Activated T-helper 2 cell treated with anti-CD3 and anti-CD28 coated beads, Interferon-gamma antibody, Interleukin-2, Interleukin-4, amounts not matched to agents 10 μg/mL and 5 μg/mL and 100 μg/mL, durations not matched to agents 14 hours and 24 hours and 36 hours (primary cell): ENCODE measurements at regions not wholly inside any gene's neighbourhood (a gene's known extent, or its start where the extent isn't known, plus 50 kb on each side); places are given as distances from the start of the nearest gene placed in this dataset.

ENCODE experiments used
- DNase-seq: peaks from one replicate; pipeline ENCODE4 v3.0.0; 2021; ENCODE audit warnings: low spot score
- H3K27ac Mint-ChIP-seq: one replicate; pipeline ENCODE4 v1.8.0; 2021; ENCODE audit warnings: mixed read lengths
- H3K27me3 Mint-ChIP-seq: one replicate; pipeline ENCODE4 v1.8.0; 2021; ENCODE audit warnings: low read depth, mixed read lengths
- H3K36me3 Mint-ChIP-seq: one replicate; pipeline ENCODE4 v1.8.0; 2021; ENCODE audit warnings: low read depth, mixed read lengths
- H3K4me1 Mint-ChIP-seq: one replicate; pipeline ENCODE4 v1.8.0; 2021; ENCODE audit warnings: low read depth, mixed read lengths
- H3K4me3 Mint-ChIP-seq: one replicate; pipeline ENCODE4 v1.8.0; 2021; ENCODE audit warnings: low read depth, mild to moderate bottlenecking, moderate library complexity, mixed read lengths
- H3K9me3 Mint-ChIP-seq: one replicate; pipeline ENCODE4 v1.8.0; 2021; ENCODE audit warnings: mixed read lengths
- intact Hi-C: fragments of 100-400 bp; cut with micrococcal nuclease; formaldehyde crosslinking; loops from one replicate; pipeline ENCODE4 v1.15.1; 2023

- DNase-seq = no peak
- H3K9me3 Mint-ChIP-seq = peaks cover 56% of the 10 kb centered on the region
Measured at GRCh38 chr5:12655675-12656074, 751.4 kb upstream of the CTNND2 start.

DNA sequence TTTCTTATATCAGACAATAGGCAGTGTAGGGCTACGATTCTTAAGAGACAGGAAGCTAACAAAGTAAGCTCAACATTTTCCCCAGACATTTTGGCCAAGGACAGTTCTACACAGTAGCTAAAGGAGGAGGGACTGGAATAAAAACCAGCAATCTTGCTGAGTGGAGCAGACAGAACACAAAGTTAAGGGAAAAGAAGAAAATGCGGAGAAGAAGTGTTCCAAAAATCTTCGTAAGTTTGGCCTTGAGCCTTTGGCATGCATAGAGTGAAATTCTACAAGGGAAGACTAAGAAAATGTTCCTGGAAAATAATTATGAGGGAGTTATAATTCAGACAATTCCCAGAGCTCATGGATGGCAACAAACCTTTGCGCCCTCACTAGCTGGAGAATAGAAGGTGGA is 748.0 kb upstream of the CTNND2 start:
- intact Hi-C loops = no loop called here
- no peaks in the 10 kb centered on the region for H3K36me3 Mint-ChIP-seq
- no peaks in the 10 kb centered on the region for H3K27me3 Mint-ChIP-seq
- H3K9me3 Mint-ChIP-seq = peaks cover 37% of the 10 kb centered on the region
- H3K27ac Mint-ChIP-seq = no peak overlapping the region
- H3K4me1 Mint-ChIP-seq = no peaks in the 10 kb centered on the region
- H3K4me3 Mint-ChIP-seq = no peak overlapping the region
- DNase-seq = no peak

More at GRCh38 chr5:12655675-12656074, 751.4 kb upstream of the CTNND2 start:
- Mint-ChIP-seq H3K27me3 (no peaks in the 10 kb centered on the region), H3K4me1 (no peaks in the 10 kb centered on the region), H3K36me3 (no peaks in the 10 kb centered on the region), H3K4me3 (no peak overlapping the region), H3K27ac (no peak overlapping the region)
- intact Hi-C loops = no loop called here

DNA sequence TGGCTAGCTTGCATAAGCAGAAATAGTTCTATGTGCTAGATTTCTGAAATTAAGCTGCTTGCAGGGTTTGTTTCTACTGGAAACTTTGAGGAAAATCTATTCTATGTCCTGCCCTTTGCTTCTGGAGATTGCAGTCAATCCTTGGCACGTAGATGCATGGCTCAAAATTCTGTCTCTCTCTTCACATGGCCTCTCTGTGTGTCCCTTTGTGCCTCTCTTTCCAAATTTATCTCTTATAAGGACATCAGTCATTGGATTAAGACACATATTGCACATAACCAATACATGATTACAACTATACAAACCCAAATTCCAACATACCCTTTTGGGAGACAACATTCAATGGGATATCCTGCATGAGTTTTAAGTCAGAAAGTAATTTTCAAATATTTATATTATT is 744.3 kb upstream of the CTNND2 start:
- Mint-ChIP-seq H3K9me3 (peaks cover 33% of the 10 kb centered on the region), H3K27ac (no peak overlapping the region), H3K4me3 (no peak overlapping the region), H3K27me3 (no peaks in the 10 kb centered on the region), H3K4me1 (no peaks in the 10 kb centered on the region), H3K36me3 (no peaks in the 10 kb centered on the region)
- DNase-seq = no peak
- intact Hi-C loops = no loop called here

DNA sequence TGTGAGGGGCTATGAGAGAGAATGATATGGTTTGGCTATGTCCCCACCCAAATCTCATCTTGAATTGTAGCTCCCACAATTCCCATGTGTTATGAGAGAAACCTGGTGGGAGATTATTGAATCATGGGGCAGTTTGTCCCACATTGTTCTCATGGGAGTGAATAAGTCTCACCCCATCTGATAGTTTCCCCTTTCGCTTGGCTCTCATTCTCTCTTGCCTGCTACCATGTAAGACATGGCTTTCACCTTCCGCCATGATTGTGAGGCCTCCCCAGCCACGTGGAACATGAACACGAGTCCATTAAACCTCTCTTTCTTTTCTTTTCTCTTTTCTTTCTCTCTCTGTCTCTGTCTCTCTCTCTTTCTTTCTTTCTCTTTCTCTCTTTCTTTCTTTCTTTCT is 743.4 kb upstream of the CTNND2 start:
- Mint-ChIP-seq H3K4me3 (no peak overlapping the region), H3K36me3 (no peaks in the 10 kb centered on the region), H3K4me1 (no peaks in the 10 kb centered on the region), H3K27me3 (no peaks in the 10 kb centered on the region), H3K9me3 (peaks cover 34% of the 10 kb centered on the region), H3K27ac (no peak overlapping the region)
- no peak for DNase-seq
- intact Hi-C loops = no loop called here

DNA sequence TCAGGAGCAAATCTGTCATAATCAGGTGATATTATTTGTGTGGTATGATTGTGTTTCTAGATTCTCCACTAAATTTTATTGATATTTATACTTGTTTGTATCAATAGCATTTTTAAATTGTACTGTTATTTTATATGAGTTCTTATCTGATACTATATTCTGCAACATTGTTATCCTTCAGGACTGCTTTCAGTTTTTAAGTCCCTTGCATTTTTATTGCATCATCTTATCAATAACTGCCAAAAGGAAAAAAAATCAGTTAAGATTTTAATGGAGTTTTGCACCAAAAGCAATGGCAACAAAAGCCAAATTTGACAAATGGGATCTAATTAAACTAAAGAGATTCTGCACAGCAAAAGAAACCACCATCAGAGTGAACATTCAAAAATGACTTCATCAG is 741.3 kb upstream of the CTNND2 start:
- Mint-ChIP-seq H3K9me3 (peaks cover 37% of the 10 kb centered on the region), H3K36me3 (no peaks in the 10 kb centered on the region), H3K27ac (no peak overlapping the region), H3K27me3 (no peaks in the 10 kb centered on the region), H3K4me1 (no peaks in the 10 kb centered on the region), H3K4me3 (no peak overlapping the region)
- no peak for DNase-seq
- intact Hi-C loops = no loop called here

DNA sequence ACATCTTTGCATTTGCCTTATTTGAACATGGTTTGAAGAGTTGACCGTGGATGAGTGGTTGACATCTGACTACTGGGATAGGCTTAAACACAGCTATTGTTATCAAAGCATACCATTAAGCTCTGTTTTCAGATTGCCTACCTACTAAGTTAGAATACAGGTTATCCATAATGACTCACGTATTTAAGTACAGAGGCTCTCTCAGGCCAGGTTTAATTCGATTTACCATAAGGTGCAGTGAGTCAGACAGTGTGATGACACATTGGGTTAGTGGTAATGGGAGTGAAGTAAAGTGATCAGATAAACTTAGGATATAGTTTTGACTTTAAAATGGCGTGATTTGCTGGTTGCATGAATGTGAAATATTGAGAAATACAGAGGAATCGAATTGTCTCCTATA is 732.0 kb upstream of the CTNND2 start:
- H3K4me3 Mint-ChIP-seq = no peak overlapping the region
- no peaks in the 10 kb centered on the region for H3K36me3 Mint-ChIP-seq

GRCh38 chr5:12626556-12626955 is 722.3 kb upstream of the CTNND2 start:
- H3K27me3 Mint-ChIP-seq = no peaks in the 10 kb centered on the region
- H3K27ac Mint-ChIP-seq = no peak overlapping the region
- intact Hi-C loops = no loop called here
- DNase-seq = no peak
- no peak overlapping the region for H3K4me3 Mint-ChIP-seq
- H3K9me3 Mint-ChIP-seq = peaks cover 43% of the 10 kb centered on the region
- no peaks in the 10 kb centered on the region for H3K36me3 Mint-ChIP-seq
- H3K4me1 Mint-ChIP-seq = no peaks in the 10 kb centered on the region

More for the DNA sequence above, 732.0 kb upstream of the CTNND2 start:
- Mint-ChIP-seq H3K9me3 (peaks cover 60% of the 10 kb centered on the region), H3K27ac (no peak overlapping the region), H3K4me1 (no peaks in the 10 kb centered on the region), H3K27me3 (no peaks in the 10 kb centered on the region)
- no peak for DNase-seq
- intact Hi-C loops = no loop called here

DNA sequence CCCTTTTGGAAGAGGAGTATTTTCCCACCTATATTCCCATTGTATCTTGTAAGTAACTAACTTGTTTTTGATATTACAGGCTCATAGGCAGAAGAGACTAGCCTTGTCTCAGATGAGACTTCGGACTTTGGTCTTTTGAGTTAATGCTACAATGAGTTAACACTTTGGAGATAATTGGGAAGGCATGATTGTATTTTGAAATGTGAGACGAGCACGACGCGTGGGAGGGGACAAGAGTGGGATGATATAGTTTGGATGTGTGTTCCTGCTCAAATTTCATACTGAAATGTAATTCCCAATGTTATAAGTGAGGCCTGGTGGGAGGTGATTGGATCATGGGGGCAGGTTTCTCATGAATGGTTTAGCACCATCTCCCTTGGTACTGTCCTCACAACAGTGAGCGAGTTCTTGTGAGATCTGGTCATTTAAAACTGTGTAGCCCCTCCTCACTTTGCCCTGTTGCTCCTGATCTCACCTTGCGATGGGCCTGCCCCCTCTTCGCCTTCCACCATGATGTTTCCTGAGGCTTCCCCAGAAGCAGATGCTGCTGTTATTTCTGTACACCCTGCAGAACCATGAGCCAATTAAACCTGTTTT is 721.5 kb upstream of the CTNND2 start:
- no peak overlapping the region for H3K4me3 Mint-ChIP-seq
- no peaks in the 10 kb centered on the region for H3K36me3 Mint-ChIP-seq
- H3K9me3 Mint-ChIP-seq = peaks cover 50% of the 10 kb centered on the region
- no peak for DNase-seq
- H3K4me1 Mint-ChIP-seq = no peaks in the 10 kb centered on the region
- no peak overlapping the region for H3K27ac Mint-ChIP-seq
- no peaks in the 10 kb centered on the region for H3K27me3 Mint-ChIP-seq
- intact Hi-C loops = no loop called here

GRCh38 chr5:12624776-12625560 is 720.7 kb upstream of the CTNND2 start:
- H3K36me3 Mint-ChIP-seq = no peaks in the 10 kb centered on the region
- H3K27ac Mint-ChIP-seq = no peak overlapping the region
- intact Hi-C loops = no loop called here
- no peaks in the 10 kb centered on the region for H3K27me3 Mint-ChIP-seq
- no peaks in the 10 kb centered on the region for H3K4me1 Mint-ChIP-seq
- H3K4me3 Mint-ChIP-seq = no peak overlapping the region
- no peak for DNase-seq
- H3K9me3 Mint-ChIP-seq = peaks cover 56% of the 10 kb centered on the region

DNA sequence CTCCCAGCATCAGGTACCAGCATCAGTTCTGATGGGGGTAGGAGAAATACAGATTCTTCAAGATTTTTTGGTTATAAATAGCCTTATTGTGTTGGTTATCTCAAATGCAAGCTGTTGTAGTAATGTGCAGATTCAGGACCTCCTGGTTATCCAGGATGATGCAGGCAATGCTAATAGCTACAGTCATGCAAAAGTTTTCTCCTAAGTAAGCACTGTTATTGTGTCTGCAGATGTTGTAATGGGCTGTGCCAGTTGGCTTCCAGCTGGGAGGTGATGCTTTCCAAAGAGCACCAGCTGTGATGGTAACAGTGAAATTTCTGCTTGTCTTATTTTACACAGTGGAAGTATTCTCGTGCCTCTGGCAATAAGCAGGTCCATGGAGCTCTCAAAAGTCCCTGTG is 719.2 kb upstream of the CTNND2 start:
- H3K4me3 Mint-ChIP-seq = no peak overlapping the region
- no peak for DNase-seq
- H3K27ac Mint-ChIP-seq = no peak overlapping the region
- H3K27me3 Mint-ChIP-seq = no peaks in the 10 kb centered on the region
- H3K9me3 Mint-ChIP-seq = peaks cover 55% of the 10 kb centered on the region
- intact Hi-C loops = no loop called here
- no peaks in the 10 kb centered on the region for H3K36me3 Mint-ChIP-seq
- no peaks in the 10 kb centered on the region for H3K4me1 Mint-ChIP-seq

- intact Hi-C loops = no loop called here
- no peak overlapping the region for H3K27ac Mint-ChIP-seq
- no peaks in the 10 kb centered on the region for H3K27me3 Mint-ChIP-seq
- peaks cover 81% of the 10 kb centered on the region for H3K9me3 Mint-ChIP-seq
- no peak overlapping the region for H3K4me3 Mint-ChIP-seq
- no peaks in the 10 kb centered on the region for H3K36me3 Mint-ChIP-seq
- no peaks in the 10 kb centered on the region for H3K4me1 Mint-ChIP-seq
- DNase-seq = no peak
Measured at GRCh38 chr5:12616093-12616492, 711.8 kb upstream of the CTNND2 start.

DNA sequence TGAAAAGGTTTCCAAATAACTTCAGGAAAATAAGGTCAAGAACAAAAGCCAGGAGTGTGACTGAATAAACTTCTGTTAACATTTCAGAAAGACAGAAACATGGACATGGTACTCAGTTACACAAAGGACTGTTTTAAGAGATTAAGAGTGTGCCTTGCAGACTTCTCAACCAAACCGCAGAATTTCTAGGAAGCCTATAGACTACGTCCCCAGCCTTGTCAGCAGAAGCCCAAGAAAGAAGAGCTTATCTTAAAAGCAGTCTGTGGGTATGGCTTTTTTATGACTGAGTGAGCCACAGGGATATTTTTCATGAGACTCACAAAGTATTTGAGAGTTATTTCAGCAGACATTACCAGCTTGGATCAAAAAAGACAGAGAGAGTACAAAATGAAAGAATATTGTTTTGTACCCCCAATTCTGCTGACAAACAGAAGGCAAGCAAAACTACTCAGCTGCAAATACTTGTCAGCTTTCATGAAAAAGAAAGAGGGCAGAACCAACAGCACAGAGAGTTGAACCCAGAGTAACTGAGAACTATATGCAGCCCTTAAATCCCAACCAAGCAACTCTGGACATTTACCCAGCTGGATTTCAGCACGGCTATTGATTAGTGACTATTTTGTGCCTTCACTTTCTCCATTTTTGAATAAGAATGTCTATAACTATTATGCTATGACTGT is 711.0 kb upstream of the CTNND2 start:
- Mint-ChIP-seq H3K4me3 (no peak overlapping the region), H3K9me3 (peaks cover 76% of the 10 kb centered on the region), H3K27me3 (no peaks in the 10 kb centered on the region), H3K4me1 (no peaks in the 10 kb centered on the region), H3K27ac (no peak overlapping the region), H3K36me3 (no peaks in the 10 kb centered on the region)
- DNase-seq = no peak
- intact Hi-C loops = no loop called here

DNA sequence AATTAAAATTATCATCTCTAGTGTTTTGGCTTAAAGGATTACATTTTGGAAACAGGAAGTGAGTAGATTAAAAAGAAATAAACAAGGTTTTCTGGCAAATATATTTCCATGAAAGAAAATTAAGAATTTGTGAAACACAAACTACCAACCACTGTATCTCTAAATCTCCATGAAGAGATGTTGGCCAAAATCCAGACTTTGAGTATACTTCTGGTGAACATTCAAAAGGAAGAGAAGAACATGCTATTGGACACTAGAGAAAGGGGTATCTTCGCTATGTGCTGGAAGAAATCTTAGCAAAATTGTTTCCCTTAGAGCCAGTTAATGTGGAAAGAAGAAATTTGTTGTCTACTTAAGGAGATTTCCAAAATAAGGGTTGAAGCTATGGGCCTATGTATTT is 710.4 kb upstream of the CTNND2 start:
- H3K4me1 Mint-ChIP-seq = no peaks in the 10 kb centered on the region
- H3K36me3 Mint-ChIP-seq = no peaks in the 10 kb centered on the region
- intact Hi-C loops = no loop called here
- H3K27ac Mint-ChIP-seq = no peak overlapping the region
- no peaks in the 10 kb centered on the region for H3K27me3 Mint-ChIP-seq
- DNase-seq = no peak
- no peak overlapping the region for H3K4me3 Mint-ChIP-seq
- peaks cover 71% of the 10 kb centered on the region for H3K9me3 Mint-ChIP-seq
